NCI-H2227 (cell line): ENCODE measurements at regions not wholly inside any gene's neighbourhood (a gene's known extent, or its start where the extent isn't known, plus 50 kb on each side); places are given as distances from the start of the nearest gene placed in this dataset.

ENCODE experiments used
- DNase-seq: peaks from one replicate; lab custom pipeline; 2025; ENCODE audit not compliant: unreplicated experiment; lab: John Stamatoyannopoulos, UW

GRCh38 chr15:94749811-94750617, 518.7 kb downstream of the MCTP2 start:
- no peak for DNase-seq

- DNase-seq: no peak
Observed at GRCh38 chr15:94760348-94760747, 529.0 kb downstream of the MCTP2 start.

DNA sequence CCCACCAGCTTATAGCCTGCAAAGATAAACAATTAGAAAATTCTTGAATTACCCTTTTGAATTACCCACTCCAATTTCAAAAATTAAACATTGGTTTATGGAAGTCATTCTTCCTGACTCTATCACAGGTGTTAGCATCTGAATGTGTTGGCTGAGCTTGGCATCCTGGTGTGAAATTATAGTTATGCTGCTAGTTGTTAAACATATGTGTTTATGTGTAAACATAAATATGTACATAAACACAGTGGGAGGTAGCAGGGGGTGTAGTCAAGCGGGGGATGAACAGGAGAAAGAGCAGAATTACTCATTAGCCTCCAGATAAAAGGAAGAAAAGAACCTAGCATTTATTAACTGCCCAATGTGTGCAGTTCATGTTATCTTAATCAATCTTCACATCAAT, 530.2 kb downstream of the MCTP2 start:
- no peak for DNase-seq

GRCh38 chr15:94769089-94769488, 537.7 kb downstream of the MCTP2 start:
- DNase-seq: no peak

DNA sequence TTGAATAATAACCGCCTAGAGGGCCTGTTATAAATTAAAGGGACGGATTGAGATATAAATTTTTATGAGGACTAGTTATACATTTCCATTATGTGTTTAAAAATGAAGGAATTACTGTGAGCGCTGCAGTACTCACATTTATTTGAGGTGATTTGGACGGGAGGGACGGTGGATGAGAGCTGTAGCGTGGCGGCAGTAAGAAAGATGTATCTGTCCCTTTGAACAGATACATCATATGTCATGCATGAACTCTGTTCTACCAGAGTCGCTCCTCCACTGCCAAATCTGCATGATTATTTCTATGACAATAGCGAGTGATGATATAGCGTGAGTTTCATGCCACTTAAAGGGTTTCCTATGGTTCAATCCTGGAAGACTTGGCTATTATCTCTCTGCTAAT, 538.8 kb downstream of the MCTP2 start:
- no peak for DNase-seq

- DNase-seq: no peak
Observed at GRCh38 chr15:94777037-94777436, 545.7 kb downstream of the MCTP2 start.

DNA sequence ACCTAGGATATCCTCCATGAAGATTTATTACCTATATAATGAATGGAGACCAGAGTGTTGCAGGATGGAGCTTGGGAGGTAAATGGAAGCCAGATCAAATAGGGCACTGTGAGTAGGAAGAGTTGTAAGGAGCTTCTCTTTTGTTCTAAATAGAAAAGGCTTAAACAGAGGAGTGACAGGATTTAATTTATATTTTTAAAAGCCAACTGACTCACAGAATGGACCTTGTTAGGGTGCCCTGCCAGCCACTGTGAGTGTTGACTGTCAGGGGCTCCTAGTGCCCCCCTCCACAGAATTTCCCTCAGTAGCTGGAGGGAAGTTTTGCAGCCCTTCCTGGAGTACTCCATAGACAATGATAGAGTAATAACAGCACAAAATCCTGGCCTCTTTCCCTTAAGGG, 547.5 kb downstream of the MCTP2 start:
- DNase-seq: no peak

GRCh38 chr15:94780166-94780565, 548.8 kb downstream of the MCTP2 start:
- no peak for DNase-seq

DNA sequence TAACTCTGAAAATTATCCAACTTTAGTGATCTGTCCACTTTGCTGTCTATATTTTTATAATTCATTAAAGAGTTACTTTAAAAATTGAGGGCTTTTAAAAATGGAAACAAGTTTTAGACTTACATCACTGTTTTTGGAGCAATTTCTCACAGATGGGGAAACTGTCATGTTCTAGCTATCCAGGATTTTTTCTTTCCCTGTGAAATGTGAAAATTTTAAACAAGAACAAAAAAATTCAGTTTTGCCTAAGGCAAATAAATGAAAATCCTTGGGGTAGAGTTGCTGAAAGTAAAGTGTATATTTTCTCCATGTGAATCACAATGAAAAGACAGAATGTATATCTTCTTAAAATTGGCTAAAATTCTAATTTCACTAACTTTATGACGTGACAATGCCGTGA, 553.7 kb downstream of the MCTP2 start:
- no peak for DNase-seq

DNA sequence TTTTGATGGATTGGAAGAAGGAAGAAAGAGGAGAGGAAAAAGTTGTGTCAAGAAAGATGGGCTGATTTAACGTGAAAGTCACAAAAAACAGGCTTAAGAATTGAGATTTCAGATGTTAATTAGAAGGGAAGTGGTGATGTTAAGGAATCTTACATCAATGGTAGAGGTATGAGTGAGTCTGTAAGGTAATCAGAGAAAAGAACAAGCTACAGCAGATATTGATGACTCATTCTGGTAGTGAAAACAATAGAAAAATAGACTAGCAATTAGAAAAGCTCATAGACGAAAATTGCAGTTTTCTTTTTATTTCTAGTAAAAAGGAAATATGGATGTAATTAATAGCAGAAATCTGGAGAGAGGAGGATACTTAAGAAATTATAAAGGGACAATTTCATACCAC, 559.6 kb downstream of the MCTP2 start:
- no peak for DNase-seq

- DNase-seq: no peak
Observed at GRCh38 chr15:94791510-94791909, 560.1 kb downstream of the MCTP2 start.

GRCh38 chr15:94792196-94792595, 560.8 kb downstream of the MCTP2 start:
- no peak for DNase-seq

DNA sequence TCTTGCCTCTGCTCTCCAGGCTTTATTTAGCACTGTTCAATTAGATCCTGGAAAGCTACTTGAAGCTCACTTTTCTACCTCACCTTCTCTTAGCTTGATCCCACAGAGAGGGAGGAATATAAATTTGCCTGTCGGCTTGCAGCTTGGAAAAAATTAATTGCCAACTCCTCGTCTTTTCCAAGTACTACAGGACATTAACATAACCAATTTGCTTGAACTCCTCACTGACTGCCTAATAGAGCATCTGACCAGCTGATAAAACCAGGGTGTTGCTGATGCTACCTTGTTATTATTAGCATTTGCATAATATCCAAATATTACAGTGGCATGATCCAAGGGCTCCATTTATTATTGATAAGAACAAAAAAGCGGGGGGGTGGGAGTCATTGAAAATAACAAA, 561.8 kb downstream of the MCTP2 start:
- no peak for DNase-seq

GRCh38 chr15:94793641-94794040, 562.3 kb downstream of the MCTP2 start:
- DNase-seq: no peak

- no peak for DNase-seq
Observed at GRCh38 chr15:94804613-94805012, 573.3 kb downstream of the MCTP2 start.

DNA sequence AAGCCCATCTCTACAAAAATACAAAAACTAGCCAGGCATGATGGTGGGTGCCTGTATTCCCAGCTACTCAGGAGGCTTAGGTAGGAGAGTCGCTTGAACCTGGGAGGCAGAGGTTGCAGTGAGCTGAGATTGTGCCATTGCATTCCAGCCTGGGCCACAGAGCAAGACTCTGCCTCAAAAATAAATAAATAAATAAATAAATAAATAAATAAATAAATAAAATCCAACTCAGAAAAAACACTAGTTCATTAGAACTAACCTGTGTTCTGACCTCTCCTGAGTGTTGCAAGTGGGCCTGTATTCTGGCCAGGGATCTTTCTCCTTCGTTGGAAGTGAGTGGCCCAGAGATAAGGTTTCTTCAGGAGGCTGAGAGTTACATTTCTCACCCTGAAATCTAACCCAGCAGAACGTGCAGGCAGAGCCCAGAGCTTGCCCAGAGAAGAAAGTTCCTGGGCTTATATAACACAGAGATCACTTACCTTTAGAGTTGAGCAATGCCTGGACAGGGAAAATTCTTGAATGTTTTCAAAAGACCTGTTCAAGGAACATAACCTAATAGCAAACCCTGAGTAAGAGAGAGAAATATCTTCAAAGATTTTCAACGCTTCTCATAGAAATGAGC, 583.9 kb downstream of the MCTP2 start:
- no peak for DNase-seq

DNA sequence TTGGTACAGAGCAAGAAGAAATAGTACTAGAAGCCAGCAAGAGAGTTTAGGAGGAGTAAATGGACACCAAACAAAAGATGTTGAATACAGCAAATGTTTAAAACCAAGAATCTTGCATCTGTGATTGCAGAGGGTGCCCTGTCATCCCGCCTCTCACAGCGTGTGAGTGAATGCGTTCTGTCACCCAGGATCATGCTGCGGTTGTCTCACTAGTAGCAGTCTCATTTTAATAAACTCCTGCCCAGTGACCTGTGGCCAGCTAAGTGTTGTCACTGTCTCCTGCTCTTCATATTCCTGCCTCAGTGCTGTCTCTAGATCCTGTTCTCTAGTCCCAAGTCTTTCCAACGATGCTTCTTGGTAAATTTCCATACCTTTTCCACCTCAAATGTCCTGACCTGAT, 584.6 kb downstream of the MCTP2 start:
- no peak for DNase-seq

- DNase-seq: no peak
Observed at GRCh38 chr15:94829887-94830884, 598.8 kb downstream of the MCTP2 start.

DNA sequence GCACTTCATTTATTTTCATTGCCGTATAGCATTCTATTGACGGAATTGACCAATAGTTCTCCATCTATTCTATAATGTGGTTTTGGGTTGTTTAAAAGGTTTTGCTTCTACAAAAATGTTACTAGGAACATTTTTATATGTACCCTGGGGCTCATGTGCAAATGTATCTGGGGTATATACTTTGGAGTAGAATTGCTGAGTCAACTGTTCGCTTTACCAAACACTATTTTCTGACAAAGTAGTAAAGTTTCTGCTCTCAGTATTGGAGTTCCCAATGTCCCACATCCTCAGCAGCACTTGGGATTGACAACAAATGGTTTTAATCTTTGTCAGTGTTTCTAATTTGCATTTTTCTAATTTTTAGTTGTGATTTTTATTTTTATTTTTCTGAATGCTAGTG, 602.6 kb downstream of the MCTP2 start:
- DNase-seq: no peak

- no peak for DNase-seq
Observed at GRCh38 chr15:94834494-94834893, 603.1 kb downstream of the MCTP2 start.

- DNase-seq: no peak
Observed at GRCh38 chr15:94838281-94838680, 606.9 kb downstream of the MCTP2 start.
